HCT116 (cell line): ENCODE measurements at regions not wholly inside any gene's neighbourhood (a gene's known extent, or its start where the extent isn't known, plus 50 kb on each side); places are given as distances from the start of the nearest gene placed in this dataset.

ENCODE experiments used
- POLR2A ChIP-seq: IDR thresholded peaks from 2 replicates; pipeline ENCODE4 v1.7.0; 2011; ENCODE audit warnings: borderline replicate concordance; ENCODE audit not compliant: insufficient read depth, insufficient read length; ENCODE audit errors: extremely low read depth
- RAD21 ChIP-seq: IDR thresholded peaks from 2 replicates; pipeline ENCODE4 v1.6.1; 2012; ENCODE audit warnings: low read depth, mild to moderate bottlenecking
- ZNF274 ChIP-seq: fragments of 200-500 bp; sonication (Bioruptor generic); IDR thresholded peaks from 2 replicates; pipeline ENCODE4 v1.6.1; 2014; ENCODE audit warnings: mild to moderate bottlenecking, low read depth, low read length, inconsistent platforms
- TF ChIP-seq, protein P1 (sequence below), 3 experiments: fragments of 200-600 bp in 1 of 3; sonication (generic) in 1 of 3; IDR thresholded peaks in 2 of 3; conservative IDR thresholded peaks in 1 of 3; 2 replicates each; pipeline ENCODE4 v1.5.1; 2012 to 2017; ENCODE audit warnings: low read depth in 2 of 3, low read length in 2 of 3, antibody characterized with exemption in 1 of 3, borderline replicate concordance in 1 of 3, control low read depth in 1 of 3, mild to moderate bottlenecking in 1 of 3, mixed read lengths in 1 of 3, mixed run types in 1 of 3, moderate library complexity in 1 of 3; ENCODE audit not compliant: insufficient read depth in 1 of 3
- TF ChIP-seq, protein P2 (sequence below): IDR thresholded peaks from 2 replicates; pipeline ENCODE4 v1.6.1; 2012; ENCODE audit warnings: low read depth

DNA sequence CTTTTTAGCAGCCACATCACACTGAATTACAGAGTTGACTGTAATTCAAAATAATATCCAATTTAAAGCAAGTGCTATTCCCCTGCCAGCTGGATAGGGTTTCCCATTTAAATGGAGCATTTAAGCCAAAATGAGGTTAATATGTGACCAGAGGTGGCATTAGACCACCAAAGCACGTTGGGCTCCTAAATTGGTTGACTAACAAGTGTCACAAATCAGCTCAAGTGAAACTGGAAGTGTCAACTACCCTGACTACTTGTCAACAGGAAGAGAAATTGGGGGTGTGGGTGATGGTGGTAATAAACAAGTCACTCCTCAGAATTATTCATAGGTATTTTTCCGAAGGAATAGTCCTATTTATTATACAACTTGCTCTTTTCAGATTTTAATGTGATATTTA, 609.6 kb upstream of the TLE4 start:
- TF ChIP-seq, protein P1, sequence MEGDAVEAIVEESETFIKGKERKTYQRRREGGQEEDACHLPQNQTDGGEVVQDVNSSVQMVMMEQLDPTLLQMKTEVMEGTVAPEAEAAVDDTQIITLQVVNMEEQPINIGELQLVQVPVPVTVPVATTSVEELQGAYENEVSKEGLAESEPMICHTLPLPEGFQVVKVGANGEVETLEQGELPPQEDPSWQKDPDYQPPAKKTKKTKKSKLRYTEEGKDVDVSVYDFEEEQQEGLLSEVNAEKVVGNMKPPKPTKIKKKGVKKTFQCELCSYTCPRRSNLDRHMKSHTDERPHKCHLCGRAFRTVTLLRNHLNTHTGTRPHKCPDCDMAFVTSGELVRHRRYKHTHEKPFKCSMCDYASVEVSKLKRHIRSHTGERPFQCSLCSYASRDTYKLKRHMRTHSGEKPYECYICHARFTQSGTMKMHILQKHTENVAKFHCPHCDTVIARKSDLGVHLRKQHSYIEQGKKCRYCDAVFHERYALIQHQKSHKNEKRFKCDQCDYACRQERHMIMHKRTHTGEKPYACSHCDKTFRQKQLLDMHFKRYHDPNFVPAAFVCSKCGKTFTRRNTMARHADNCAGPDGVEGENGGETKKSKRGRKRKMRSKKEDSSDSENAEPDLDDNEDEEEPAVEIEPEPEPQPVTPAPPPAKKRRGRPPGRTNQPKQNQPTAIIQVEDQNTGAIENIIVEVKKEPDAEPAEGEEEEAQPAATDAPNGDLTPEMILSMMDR (IDR thresholded peaks at IDR 0.05 in 2 of 3, conservative IDR thresholded peaks at IDR 0.05 in 1 of 3; ENCODE audit: borderline replicate concordance in 1 of 3, insufficient read depth in 1 of 3, low read depth in 2 of 3, low read length in 2 of 3): no peak
- TF ChIP-seq, protein P2, sequence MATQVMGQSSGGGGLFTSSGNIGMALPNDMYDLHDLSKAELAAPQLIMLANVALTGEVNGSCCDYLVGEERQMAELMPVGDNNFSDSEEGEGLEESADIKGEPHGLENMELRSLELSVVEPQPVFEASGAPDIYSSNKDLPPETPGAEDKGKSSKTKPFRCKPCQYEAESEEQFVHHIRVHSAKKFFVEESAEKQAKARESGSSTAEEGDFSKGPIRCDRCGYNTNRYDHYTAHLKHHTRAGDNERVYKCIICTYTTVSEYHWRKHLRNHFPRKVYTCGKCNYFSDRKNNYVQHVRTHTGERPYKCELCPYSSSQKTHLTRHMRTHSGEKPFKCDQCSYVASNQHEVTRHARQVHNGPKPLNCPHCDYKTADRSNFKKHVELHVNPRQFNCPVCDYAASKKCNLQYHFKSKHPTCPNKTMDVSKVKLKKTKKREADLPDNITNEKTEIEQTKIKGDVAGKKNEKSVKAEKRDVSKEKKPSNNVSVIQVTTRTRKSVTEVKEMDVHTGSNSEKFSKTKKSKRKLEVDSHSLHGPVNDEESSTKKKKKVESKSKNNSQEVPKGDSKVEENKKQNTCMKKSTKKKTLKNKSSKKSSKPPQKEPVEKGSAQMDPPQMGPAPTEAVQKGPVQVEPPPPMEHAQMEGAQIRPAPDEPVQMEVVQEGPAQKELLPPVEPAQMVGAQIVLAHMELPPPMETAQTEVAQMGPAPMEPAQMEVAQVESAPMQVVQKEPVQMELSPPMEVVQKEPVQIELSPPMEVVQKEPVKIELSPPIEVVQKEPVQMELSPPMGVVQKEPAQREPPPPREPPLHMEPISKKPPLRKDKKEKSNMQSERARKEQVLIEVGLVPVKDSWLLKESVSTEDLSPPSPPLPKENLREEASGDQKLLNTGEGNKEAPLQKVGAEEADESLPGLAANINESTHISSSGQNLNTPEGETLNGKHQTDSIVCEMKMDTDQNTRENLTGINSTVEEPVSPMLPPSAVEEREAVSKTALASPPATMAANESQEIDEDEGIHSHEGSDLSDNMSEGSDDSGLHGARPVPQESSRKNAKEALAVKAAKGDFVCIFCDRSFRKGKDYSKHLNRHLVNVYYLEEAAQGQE: no peak
- TF ChIP-seq POLR2A (no peak), ZNF274 (no peak), RAD21 (no peak)
